ENCODE measurements at regions not wholly inside any gene's neighbourhood (a gene's known extent, or its start where the extent isn't known, plus 50 kb on each side); places are given as distances from the start of the nearest gene placed in this dataset.

DNA sequence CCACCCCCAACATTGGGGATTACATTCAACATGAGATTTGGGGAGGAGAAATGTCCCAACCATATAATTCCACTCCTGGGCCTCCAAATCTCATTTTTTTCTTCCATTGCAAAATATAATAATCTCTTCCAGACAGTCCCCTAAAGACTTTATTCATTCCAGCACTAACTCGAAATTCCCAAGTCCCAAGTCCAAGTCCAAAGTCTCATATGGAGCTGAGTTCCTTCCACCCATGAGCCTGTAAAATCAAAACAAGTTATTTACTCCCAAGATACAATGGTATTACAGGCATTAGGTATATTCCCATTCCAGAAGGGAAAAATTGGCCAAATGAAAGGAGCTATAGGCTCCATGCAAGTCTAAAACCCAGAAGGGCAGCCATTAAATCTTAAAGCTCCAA, 56.7 kb downstream of the P2RY1 start:
- WGBS, 3 donors, result 75 to 86% (median 82%) methylated on average over 1 of the region's 1 CpG
- intact Hi-C loops (cut with DNase I), result no loop called here
- no peak for ATAC-seq

DNA sequence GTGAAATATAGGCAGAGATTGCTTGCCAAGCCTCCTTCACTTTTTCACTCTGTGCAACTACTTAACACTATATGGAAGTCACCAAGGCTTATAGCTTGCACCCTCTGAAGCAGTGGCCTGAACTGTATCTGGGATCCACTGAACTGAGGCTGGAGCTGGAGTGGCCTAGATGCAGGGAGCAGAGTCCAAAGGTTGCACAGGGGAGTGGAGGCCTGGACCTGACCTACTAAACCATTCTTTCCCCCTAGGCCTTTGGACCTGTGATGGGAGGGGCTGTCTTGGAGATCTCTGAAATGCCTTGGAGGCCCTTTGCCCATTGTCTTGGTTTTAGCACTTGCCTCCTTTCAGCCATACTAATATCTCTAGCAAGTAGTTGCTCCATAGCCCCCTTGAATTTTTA, 57.5 kb downstream of the P2RY1 start:
- intact Hi-C loops (cut with DNase I), result no loop called here
- no peaks in the 10 kb centered on the region for H3K9me3 ChIP-seq
- no peak overlapping the region for H3K4me3 ChIP-seq
- no peaks in the 10 kb centered on the region for H3K27me3 ChIP-seq (ENCODE audit: insufficient read depth in 3 of 3, low read length in 2 of 3)
- no peak for ATAC-seq
- no peaks in the 10 kb centered on the region for H3K36me3 ChIP-seq (ENCODE audit: insufficient read depth in 1 of 2, low read depth in 1 of 2)
- DNase-seq, result no peak
- no peaks in the 10 kb centered on the region for H3K4me1 ChIP-seq
- TF ChIP-seq, protein P1, sequence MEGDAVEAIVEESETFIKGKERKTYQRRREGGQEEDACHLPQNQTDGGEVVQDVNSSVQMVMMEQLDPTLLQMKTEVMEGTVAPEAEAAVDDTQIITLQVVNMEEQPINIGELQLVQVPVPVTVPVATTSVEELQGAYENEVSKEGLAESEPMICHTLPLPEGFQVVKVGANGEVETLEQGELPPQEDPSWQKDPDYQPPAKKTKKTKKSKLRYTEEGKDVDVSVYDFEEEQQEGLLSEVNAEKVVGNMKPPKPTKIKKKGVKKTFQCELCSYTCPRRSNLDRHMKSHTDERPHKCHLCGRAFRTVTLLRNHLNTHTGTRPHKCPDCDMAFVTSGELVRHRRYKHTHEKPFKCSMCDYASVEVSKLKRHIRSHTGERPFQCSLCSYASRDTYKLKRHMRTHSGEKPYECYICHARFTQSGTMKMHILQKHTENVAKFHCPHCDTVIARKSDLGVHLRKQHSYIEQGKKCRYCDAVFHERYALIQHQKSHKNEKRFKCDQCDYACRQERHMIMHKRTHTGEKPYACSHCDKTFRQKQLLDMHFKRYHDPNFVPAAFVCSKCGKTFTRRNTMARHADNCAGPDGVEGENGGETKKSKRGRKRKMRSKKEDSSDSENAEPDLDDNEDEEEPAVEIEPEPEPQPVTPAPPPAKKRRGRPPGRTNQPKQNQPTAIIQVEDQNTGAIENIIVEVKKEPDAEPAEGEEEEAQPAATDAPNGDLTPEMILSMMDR (IDR thresholded peaks at IDR 0.05), result no peak
- no peak overlapping the region for H3K27ac ChIP-seq

More for the DNA sequence above, 56.7 kb downstream of the P2RY1 start:
- Histone ChIP-seq H3K27me3 (ENCODE audit: insufficient read depth in 3 of 3, low read length in 2 of 3) (no peaks in the 10 kb centered on the region), H3K27ac (no peak overlapping the region), H3K9me3 (no peaks in the 10 kb centered on the region), H3K4me1 (no peaks in the 10 kb centered on the region), H3K4me3 (no peak overlapping the region), H3K36me3 (ENCODE audit: insufficient read depth in 1 of 2, low read depth in 1 of 2) (no peaks in the 10 kb centered on the region)
- DNase-seq, result no peak
- TF ChIP-seq, protein P1 (IDR thresholded peaks at IDR 0.05), result no peak

DNA sequence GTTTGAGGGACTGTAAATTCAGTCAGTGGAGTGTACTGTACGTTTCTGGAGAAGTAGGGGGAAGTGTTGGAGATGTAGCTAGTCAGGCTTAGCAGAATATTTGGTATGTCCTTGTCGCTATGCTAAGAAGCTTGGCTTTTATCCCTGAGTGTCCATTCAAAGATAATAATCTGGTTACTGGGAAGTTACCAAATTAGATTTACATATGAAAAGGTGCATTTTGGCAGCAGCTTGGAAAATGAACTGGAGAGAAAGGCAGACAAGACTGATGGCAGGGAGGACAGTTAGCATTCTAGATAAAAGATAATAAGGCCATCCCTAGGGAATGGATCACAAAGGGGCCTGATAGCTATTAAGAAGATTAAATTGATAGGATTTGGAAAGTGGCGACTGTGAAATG, 58.7 kb downstream of the P2RY1 start:
- Histone ChIP-seq H3K4me3 (no peak overlapping the region), H3K27ac (no peak overlapping the region), H3K36me3 (ENCODE audit: insufficient read depth in 1 of 2, low read depth in 1 of 2) (no peaks in the 10 kb centered on the region), H3K9me3 (no peaks in the 10 kb centered on the region), H3K4me1 (no peaks in the 10 kb centered on the region), H3K27me3 (ENCODE audit: insufficient read depth in 3 of 3, low read length in 2 of 3) (no peaks in the 10 kb centered on the region)
- DNase-seq (no peak), ATAC-seq (no peak)
- TF ChIP-seq, protein P1 (IDR thresholded peaks at IDR 0.05), result no peak
- WGBS, 3 donors, result 45 to 82% (median 69%) methylated on average over 3 of the region's 3 CpGs
- intact Hi-C loops (cut with DNase I), result no loop called here

DNA sequence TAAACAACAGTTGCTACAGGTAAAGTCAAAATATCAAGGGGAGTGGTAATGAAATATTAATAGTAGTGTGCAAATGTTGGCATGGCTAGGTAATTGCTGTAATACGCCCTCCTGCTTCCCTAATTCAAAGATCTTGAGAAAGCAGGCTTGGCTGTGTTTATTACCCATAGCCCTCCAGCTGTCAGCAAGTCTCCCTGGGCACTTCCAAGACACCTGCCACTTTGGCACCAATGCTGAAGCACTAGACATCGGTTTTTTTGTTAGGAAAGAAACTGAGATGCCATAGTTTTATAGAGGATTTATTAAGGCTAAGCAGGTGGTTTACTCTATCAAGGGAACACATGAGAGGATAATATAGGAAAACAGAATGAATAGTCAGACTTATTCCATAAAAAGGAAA, 64.4 kb downstream of the P2RY1 start:
- no peaks in the 10 kb centered on the region for H3K9me3 ChIP-seq
- ATAC-seq, result no peak
- H3K4me3 ChIP-seq, result no peak overlapping the region
- TF ChIP-seq, protein P1 (IDR thresholded peaks at IDR 0.05), result no peak
- DNase-seq, result no peak
- no peak overlapping the region for H3K27ac ChIP-seq
- no peaks in the 10 kb centered on the region for H3K4me1 ChIP-seq
- no peaks in the 10 kb centered on the region for H3K27me3 ChIP-seq (ENCODE audit: insufficient read depth in 3 of 3, low read length in 2 of 3)
- intact Hi-C loops (cut with DNase I), result no loop called here
- 22 to 25% (median 22%) methylated on average over 2 of the region's 2 CpGs for WGBS, 3 donors
- no peaks in the 10 kb centered on the region for H3K36me3 ChIP-seq (ENCODE audit: insufficient read depth in 1 of 2, low read depth in 1 of 2)

DNA sequence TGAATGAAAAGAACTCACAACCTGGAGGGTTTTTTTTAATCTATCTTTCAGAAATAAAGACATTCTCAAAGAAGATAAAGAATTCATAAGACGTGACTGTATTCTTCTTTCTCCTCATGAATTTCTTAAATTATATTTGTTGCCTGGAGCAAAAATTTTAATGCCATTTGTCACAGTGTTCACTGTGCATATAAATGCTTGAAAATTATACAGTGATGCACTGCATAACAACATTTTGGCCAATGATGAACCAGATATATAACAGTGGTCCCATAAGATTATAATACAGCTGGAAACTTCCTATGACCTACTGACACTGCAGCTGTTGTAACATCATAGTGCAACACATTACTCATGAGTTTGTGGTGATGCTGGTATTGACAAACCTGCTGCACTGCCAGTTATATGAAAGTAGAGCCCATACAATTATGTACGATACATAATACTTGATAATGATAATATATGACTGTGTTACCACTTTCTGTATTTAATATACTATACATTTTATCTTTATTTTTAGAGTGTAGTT, 67.3 kb downstream of the P2RY1 start:
- DNase-seq (no peak), ATAC-seq (no peak)
- TF ChIP-seq, protein P1 (IDR thresholded peaks at IDR 0.05), result no peak
- Histone ChIP-seq H3K9me3 (peaks cover 3% of the 10 kb centered on the region), H3K36me3 (ENCODE audit: insufficient read depth in 1 of 2, low read depth in 1 of 2) (no peaks in the 10 kb centered on the region), H3K27me3 (ENCODE audit: insufficient read depth in 3 of 3, low read length in 2 of 3) (no peaks in the 10 kb centered on the region), H3K4me1 (no peaks in the 10 kb centered on the region), H3K27ac (no peak overlapping the region), H3K4me3 (no peak overlapping the region)
- intact Hi-C loops (cut with DNase I), result no loop called here
- WGBS, 3 donors, result 72 to 83% (median 79%) methylated on average over 2 of the region's 2 CpGs

All from psoas muscle (tissue), 7 donors.